ENCODE measurements at regions not wholly inside any gene's neighbourhood (a gene's known extent, or its start where the extent isn't known, plus 50 kb on each side); places are given as distances from the start of the nearest gene placed in this dataset.

GRCh38 chr1:5109633-5110032 lies 455.2 kb downstream of the AJAP1 start (continued):
- no peak for TF ChIP-seq REST (IDR thresholded peaks at IDR 0.05; ENCODE audit: unreplicated experiment)
- no peak for TF ChIP-seq JUNB (IDR thresholded peaks at IDR 0.05; ENCODE audit: unreplicated experiment)

- no peaks in the 10 kb centered on the region for H3K27me3 ChIP-seq (ENCODE audit: insufficient read depth)
- H3K9me2 ChIP-seq (ENCODE audit: insufficient read depth): no peaks in the 10 kb centered on the region
- no peak overlapping the region for H3K4me2 ChIP-seq
- Mint-ChIP-seq H3K9me3 (no peaks in the 10 kb centered on the region; the same call in 2 of the 3 replicates), H3K36me3 (ENCODE audit: low read depth) (no peaks in the 10 kb centered on the region), H3K4me1 (peaks cover 28% of the 10 kb centered on the region), H3K27me3 (ENCODE audit: insufficient read depth, low read depth, poor library complexity) (peaks cover 8% of the 10 kb centered on the region), H3K27ac (no peak overlapping the region), H3K4me3 (no peak overlapping the region)
- H3K36me3 ChIP-seq (ENCODE audit: insufficient read depth): peaks cover 5% of the 10 kb centered on the region
- no peaks in the 10 kb centered on the region for H3K79me2 ChIP-seq (replicated peaks; ENCODE audit: insufficient read depth)
- ATAC-seq: no peak
- H3F3A ChIP-seq (replicated peaks; ENCODE audit: low read depth): no peaks in the 10 kb centered on the region
- H3K4me3 ChIP-seq: no peak overlapping the region
- no peak overlapping the region for H3K27ac ChIP-seq (ENCODE audit: low read depth)
- no peaks in the 10 kb centered on the region for H3K4me1 ChIP-seq (ENCODE audit: insufficient read depth)
- H2AFZ ChIP-seq: no peak overlapping the region
- no peak for DNase-seq (ENCODE audit: low spot score)
- H4K20me1 ChIP-seq (replicated peaks; ENCODE audit: insufficient read depth): no peaks in the 10 kb centered on the region
- TF ChIP-seq REST (IDR thresholded peaks at IDR 0.05; ENCODE audit: unreplicated experiment) (no peak), ZNF114 (CRISPR knock-in tag; IDR thresholded peaks at IDR 0.05) (no peak), STAT1 (IDR thresholded peaks at IDR 0.05; ENCODE audit: unreplicated experiment) (no peak), ZNF331 (CRISPR knock-in tag; IDR thresholded peaks at IDR 0.05; ENCODE audit: low read depth) (no peak), EZH2phosphoT487 (IDR thresholded peaks at IDR 0.05; ENCODE audit: unreplicated experiment) (no peak), JUNB (IDR thresholded peaks at IDR 0.05; ENCODE audit: unreplicated experiment) (no peak), ZNF462 (CRISPR knock-in tag; IDR thresholded peaks at IDR 0.05) (no peak), EZH2 (IDR thresholded peaks at IDR 0.05; ENCODE audit: low read depth, unreplicated experiment) (no peak), ETS1 (IDR thresholded peaks at IDR 0.05) (no peak), POLR2AphosphoS5 (IDR thresholded peaks at IDR 0.05; ENCODE audit: low read depth) (no peak), NANOG (IDR thresholded peaks at IDR 0.05; ENCODE audit: borderline replicate concordance) (no peak), CREB1 (CRISPR knock-in tag; IDR thresholded peaks at IDR 0.05; ENCODE audit: low read depth) (no peak)
Measured at GRCh38 chr1:5108740-5109139, 454.3 kb downstream of the AJAP1 start.
